IMR-90 (cell line): ENCODE measurements at regions not wholly inside any gene's neighbourhood (a gene's known extent, or its start where the extent isn't known, plus 50 kb on each side); places are given as distances from the start of the nearest gene placed in this dataset.

Experiments used
- ATAC-seq: fragments of 200-7000 bp; cut with Tn5 transposase; 2 replicates; pipeline ENCODE4 v1.9.1; 2020; ENCODE audit warnings: low read depth, mild to moderate bottlenecking, moderate library complexity
- BruUV-seq: library from RNA; stranded (reverse); fragments of 400-500 nt; replicated peaks from 2 replicates; lab custom pipeline; 2021; lab: Mats Ljungman, UMichigan
- CTCF ChIA-PET: fragments of 300-600 bp; formaldehyde crosslinking; extraction: SDS; loops from one replicate; lab custom pipeline; 2021; ENCODE audit warnings: antibody characterized with exemption; lab: Yijun Ruan, JAX
- POLR2A ChIA-PET: fragments of 300-600 bp; sonication (Branson Sonifier 250); formaldehyde crosslinking; loops from one replicate; lab custom pipeline; 2022; ENCODE audit warnings: antibody characterized with exemption; ENCODE audit not compliant: unreplicated experiment; lab: Charles Lee
- DNase-seq: peaks from one replicate; pipeline ENCODE4 v3.0.0; 2013
- H2AFZ ChIP-seq: replicated peaks from 2 replicates; pipeline ENCODE3; 2013; ENCODE audit warnings: low read length, mild to moderate bottlenecking; ENCODE audit not compliant: poor library complexity
- H2AK5ac ChIP-seq: 2 replicates; pipeline ENCODE4 v1.6.1; 2013; ENCODE audit warnings: low read depth, low read length, inconsistent platforms
- H2AK9ac ChIP-seq: replicated peaks from 2 replicates; pipeline ENCODE3; 2013; ENCODE audit warnings: mild to moderate bottlenecking, low read depth, low read length, moderate library complexity; ENCODE audit not compliant: poor library complexity
- H2BK120ac ChIP-seq: 2 replicates; pipeline ENCODE4 v1.6.1; 2013; ENCODE audit warnings: low read depth, low read length, inconsistent platforms
- H2BK15ac ChIP-seq: 3 replicates; pipeline ENCODE4 v1.6.1; 2013; ENCODE audit warnings: low read depth, low read length, inconsistent platforms
- H2BK20ac ChIP-seq: 2 replicates; pipeline ENCODE4 v1.6.1; 2013; ENCODE audit warnings: low read depth, mild to moderate bottlenecking, inconsistent platforms, low read length, moderate library complexity
- H2BK5ac ChIP-seq: 2 replicates; pipeline ENCODE4 v1.6.1; 2013; ENCODE audit warnings: mild to moderate bottlenecking, low read depth, low read length, inconsistent platforms; ENCODE audit not compliant: poor library complexity, severe bottlenecking
- H3K14ac ChIP-seq: replicated peaks from 2 replicates; pipeline ENCODE4 v1.6.1; 2013; ENCODE audit warnings: low read depth, low read length, inconsistent platforms
- H3K18ac ChIP-seq: 2 replicates; pipeline ENCODE4 v1.6.1; 2013; ENCODE audit warnings: low read depth, low read length, control low read depth
- H3K23ac ChIP-seq: 2 replicates; pipeline ENCODE4 v1.6.1; 2013; ENCODE audit warnings: low read depth, low read length, inconsistent platforms
- H3K27ac ChIP-seq: 2 replicates; pipeline ENCODE4 v1.5.1; 2013; ENCODE audit warnings: mild to moderate bottlenecking, control low read depth, low read length; ENCODE audit not compliant: insufficient read depth
- H3K27me3 ChIP-seq: 2 replicates; pipeline ENCODE4 v1.6.1; 2013; ENCODE audit warnings: low read length; ENCODE audit not compliant: control insufficient read depth, insufficient read depth
- H3K36me3 ChIP-seq: 2 replicates; pipeline ENCODE4 v1.6.1; 2013; ENCODE audit warnings: low read length, mixed read lengths; ENCODE audit not compliant: control insufficient read depth, insufficient read depth
- H3K4ac ChIP-seq: 2 replicates; pipeline ENCODE4 v1.6.1; 2013; ENCODE audit warnings: low read depth, low read length, inconsistent platforms
- H3K4me1 ChIP-seq: 2 replicates; pipeline ENCODE4 v1.6.1; 2013; ENCODE audit warnings: low read length, mixed read lengths; ENCODE audit not compliant: control insufficient read depth, insufficient read depth
- H3K4me2 ChIP-seq: 2 replicates; pipeline ENCODE4 v1.6.1; 2013; ENCODE audit warnings: low read depth, mild to moderate bottlenecking, control low read depth, low read length, moderate library complexity
- H3K4me3 ChIP-seq: 2 replicates; pipeline ENCODE4 v1.5.1; 2013; ENCODE audit warnings: low read depth, mild to moderate bottlenecking, control low read depth, low read length, moderate library complexity; ENCODE audit not compliant: insufficient read depth
- H3K56ac ChIP-seq: 2 replicates; pipeline ENCODE4 v1.6.1; 2013; ENCODE audit warnings: low read length, inconsistent platforms; ENCODE audit not compliant: insufficient read depth; ENCODE audit errors: extremely low read depth
- H3K79me1 ChIP-seq, 2 experiments: 2 replicates each; pipeline ENCODE4 v1.6.1; 2013; ENCODE audit warnings: low read length in 2 of 2, inconsistent platforms in 1 of 2, low read depth in 1 of 2
- H3K9ac ChIP-seq: 2 replicates; pipeline ENCODE4 v1.6.1; 2013; ENCODE audit warnings: low read depth, low read length, control low read depth
- H3K9me1 ChIP-seq: 2 replicates; pipeline ENCODE4 v1.6.1; 2013; ENCODE audit warnings: low read length, inconsistent platforms; ENCODE audit not compliant: insufficient read depth
- H3K9me3 ChIP-seq: 2 replicates; pipeline ENCODE4 v1.6.1; 2013; ENCODE audit warnings: low read length; ENCODE audit not compliant: control insufficient read depth, insufficient read depth
- H4K20me1 ChIP-seq: 2 replicates; pipeline ENCODE4 v1.6.1; 2013; ENCODE audit warnings: low read length, inconsistent platforms; ENCODE audit not compliant: insufficient read depth
- H4K5ac ChIP-seq: 2 replicates; pipeline ENCODE4 v1.6.1; 2013; ENCODE audit warnings: mild to moderate bottlenecking, low read depth, low read length, control low read depth
- H4K8ac ChIP-seq, 2 experiments: 2 replicates each; pipeline ENCODE4 v1.6.1; 2013; ENCODE audit warnings: low read depth in 2 of 2, low read length in 2 of 2, control low read depth in 1 of 2, inconsistent platforms in 1 of 2
- H4K91ac ChIP-seq: 2 replicates; pipeline ENCODE4 v1.6.1; 2013; ENCODE audit warnings: low read depth, low read length, inconsistent platforms; ENCODE audit not compliant: insufficient read depth
- BHLHE40 ChIP-seq: fragments of 150-350 bp; IDR thresholded peaks from 2 replicates; pipeline ENCODE4 v1.6.1; 2016; ENCODE audit warnings: mild to moderate bottlenecking, low read depth, low read length
- CEBPB ChIP-seq: IDR thresholded peaks from 2 replicates; pipeline ENCODE4 v1.6.1; 2012; ENCODE audit warnings: low read depth, low read length, improper control_type of control experiment
- FOS ChIP-seq: fragments of 150-350 bp; IDR thresholded peaks from 2 replicates; pipeline ENCODE4 v1.6.1; 2016; ENCODE audit warnings: low read depth, low read length
- MAFK ChIP-seq: IDR thresholded peaks from 2 replicates; pipeline ENCODE4 v1.6.1; 2012; ENCODE audit warnings: low read depth, low read length, improper control_type of control experiment
- MAZ ChIP-seq: IDR thresholded peaks from 2 replicates; pipeline ENCODE4 v1.6.1; 2012; ENCODE audit warnings: low read depth, mild to moderate bottlenecking, low read length, improper control_type of control experiment, moderate library complexity, borderline replicate concordance
- MXI1 ChIP-seq: IDR thresholded peaks from 2 replicates; pipeline ENCODE4 v1.6.1; 2012; ENCODE audit warnings: low read depth, mild to moderate bottlenecking, low read length, moderate library complexity, borderline replicate concordance
- NFE2L2 ChIP-seq: fragments of 150-350 bp; IDR thresholded peaks from 2 replicates; pipeline ENCODE4 v1.6.1; 2016; ENCODE audit warnings: low read depth, mild to moderate bottlenecking, low read length
- POLR2A ChIP-seq: IDR thresholded peaks from 2 replicates; pipeline ENCODE4 v1.6.1; 2012; ENCODE audit warnings: mild to moderate bottlenecking, low read depth, low read length
- RAD21 ChIP-seq: IDR thresholded peaks from 2 replicates; pipeline ENCODE4 v1.6.1; 2012; ENCODE audit warnings: low read length, improper control_type of control experiment
- RCOR1 ChIP-seq: IDR thresholded peaks from 2 replicates; pipeline ENCODE4 v1.6.1; 2012; ENCODE audit warnings: mild to moderate bottlenecking, low read length, improper control_type of control experiment; ENCODE audit not compliant: insufficient replicate concordance
- RFX5 ChIP-seq: IDR thresholded peaks from 2 replicates; pipeline ENCODE4 v1.8.0; 2012; ENCODE audit warnings: low read depth, mild to moderate bottlenecking, low read length, moderate library complexity
- SMC3 ChIP-seq: fragments of 150-350 bp; IDR thresholded peaks from 2 replicates; pipeline ENCODE4 v1.6.1; 2016; ENCODE audit warnings: low read depth, mild to moderate bottlenecking, antibody characterized with exemption, low read length, moderate library complexity
- WGBS, 2 experiments: methylation state at CpG; one replicate each; pipeline versions ENCODE4 v1.1.5 to v1.1.7; 2013; ENCODE audit warnings: missing lambda C conversion rate in 2 of 2; ENCODE audit not compliant: insufficient read length in 1 of 2; ENCODE audit errors: extremely low coverage in 2 of 2; 5-methylcytosine and 5-hydroxymethylcytosine counted together
- dilution Hi-C: fragments of 300-500 bp; cut with HindIII; formaldehyde crosslinking; loops from one replicate; pipeline ENCODE4 v1.14.3; 2018; ENCODE audit warnings: low sequenced_read_pairs; ENCODE audit not compliant: unreplicated experiment
- in situ Hi-C: fragments of 300-500 bp; cut with MboI; formaldehyde crosslinking; loops from 3 replicates; pipeline ENCODE4 v1.14.3; 2019; ENCODE audit warnings: low sequenced_read_pairs, inconsistent platforms, mixed read lengths
- intact Hi-C: fragments of 100-400 bp; cut with micrococcal nuclease; formaldehyde crosslinking; loops from 2 replicates; pipeline ENCODE4 v1.10.0; 2022
- TF ChIP-seq, protein P1 (sequence below): conservative IDR thresholded peaks from 2 replicates; pipeline ENCODE4 v1.5.1; 2012; ENCODE audit warnings: mild to moderate bottlenecking, low read depth, low read length, improper control_type of control experiment
- TF ChIP-seq, protein P2 (sequence below): fragments of 150-350 bp; IDR thresholded peaks from 2 replicates; pipeline ENCODE4 v1.6.1; 2017; ENCODE audit warnings: mild to moderate bottlenecking, antibody characterized with exemption, low read length, low read depth
- TF ChIP-seq, protein P3 (sequence below): fragments of 150-350 bp; IDR thresholded peaks from 2 replicates; pipeline ENCODE4 v1.6.1; 2016; ENCODE audit warnings: low read depth, mild to moderate bottlenecking, low read length, moderate library complexity, borderline replicate concordance

DNA sequence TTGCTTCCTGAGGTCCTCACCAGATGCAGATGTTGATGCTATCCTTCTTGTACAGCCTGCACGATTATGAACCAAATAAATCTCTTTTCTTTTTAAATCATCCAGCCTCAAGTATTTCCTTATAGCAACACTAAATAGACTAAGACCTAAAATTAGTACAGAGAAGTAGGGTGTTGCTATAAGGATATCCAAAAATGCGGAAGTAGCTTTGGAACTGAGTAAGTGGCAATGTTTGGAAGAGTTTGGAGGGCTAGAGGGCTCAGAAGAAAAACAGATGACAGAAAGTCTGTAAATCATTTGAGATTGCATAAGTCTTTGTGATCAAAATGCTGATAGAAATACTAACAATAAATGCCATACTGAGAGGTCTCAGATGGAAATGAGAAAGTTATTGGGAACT is 894.9 kb downstream of the DIPK2A start:
- ChIA-PET POLR2A (no interaction called here), CTCF (no interaction called here)
- Histone ChIP-seq H3K9me1 (no peaks in the 10 kb centered on the region), H3K23ac (no peak overlapping the region), H2AK9ac (no peak overlapping the region), H2BK20ac (no peak overlapping the region), H3K36me3 (no peaks in the 10 kb centered on the region), H4K91ac (no peak overlapping the region), H3K9ac (no peak overlapping the region), H2BK15ac (no peak overlapping the region), H2BK120ac (no peak overlapping the region), H4K8ac (no peak overlapping the region), H2AFZ (no peak overlapping the region), H3K18ac (no peak overlapping the region), H2AK5ac (no peak overlapping the region), H3K4ac (no peak overlapping the region), H3K79me1 (no peaks in the 10 kb centered on the region), H3K14ac (no peak overlapping the region), H3K4me1 (no peaks in the 10 kb centered on the region), H3K56ac (no peak overlapping the region), H3K4me2 (no peak overlapping the region), H4K20me1 (no peaks in the 10 kb centered on the region), H3K27ac (no peak overlapping the region), H3K27me3 (no peaks in the 10 kb centered on the region), H2BK5ac (no peak overlapping the region), H3K9me3 (peaks cover 2% of the 10 kb centered on the region; the same call in 1 of the 2 replicates), H4K5ac (no peak overlapping the region), H3K4me3 (no peak overlapping the region)
- WGBS, 2 experiments = no CpG with 5 or more reads among the region's 2 CpGs
- BruUV-seq = no TSS peak
- no peak for TF ChIP-seq RAD21
- TF ChIP-seq CEBPB = no peak
- TF ChIP-seq SMC3 = no peak
- no peak for TF ChIP-seq RFX5
- no peak for TF ChIP-seq MAFK
- no peak for TF ChIP-seq FOS
- TF ChIP-seq, protein P1, sequence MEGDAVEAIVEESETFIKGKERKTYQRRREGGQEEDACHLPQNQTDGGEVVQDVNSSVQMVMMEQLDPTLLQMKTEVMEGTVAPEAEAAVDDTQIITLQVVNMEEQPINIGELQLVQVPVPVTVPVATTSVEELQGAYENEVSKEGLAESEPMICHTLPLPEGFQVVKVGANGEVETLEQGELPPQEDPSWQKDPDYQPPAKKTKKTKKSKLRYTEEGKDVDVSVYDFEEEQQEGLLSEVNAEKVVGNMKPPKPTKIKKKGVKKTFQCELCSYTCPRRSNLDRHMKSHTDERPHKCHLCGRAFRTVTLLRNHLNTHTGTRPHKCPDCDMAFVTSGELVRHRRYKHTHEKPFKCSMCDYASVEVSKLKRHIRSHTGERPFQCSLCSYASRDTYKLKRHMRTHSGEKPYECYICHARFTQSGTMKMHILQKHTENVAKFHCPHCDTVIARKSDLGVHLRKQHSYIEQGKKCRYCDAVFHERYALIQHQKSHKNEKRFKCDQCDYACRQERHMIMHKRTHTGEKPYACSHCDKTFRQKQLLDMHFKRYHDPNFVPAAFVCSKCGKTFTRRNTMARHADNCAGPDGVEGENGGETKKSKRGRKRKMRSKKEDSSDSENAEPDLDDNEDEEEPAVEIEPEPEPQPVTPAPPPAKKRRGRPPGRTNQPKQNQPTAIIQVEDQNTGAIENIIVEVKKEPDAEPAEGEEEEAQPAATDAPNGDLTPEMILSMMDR = no peak
- TF ChIP-seq, protein P2, sequence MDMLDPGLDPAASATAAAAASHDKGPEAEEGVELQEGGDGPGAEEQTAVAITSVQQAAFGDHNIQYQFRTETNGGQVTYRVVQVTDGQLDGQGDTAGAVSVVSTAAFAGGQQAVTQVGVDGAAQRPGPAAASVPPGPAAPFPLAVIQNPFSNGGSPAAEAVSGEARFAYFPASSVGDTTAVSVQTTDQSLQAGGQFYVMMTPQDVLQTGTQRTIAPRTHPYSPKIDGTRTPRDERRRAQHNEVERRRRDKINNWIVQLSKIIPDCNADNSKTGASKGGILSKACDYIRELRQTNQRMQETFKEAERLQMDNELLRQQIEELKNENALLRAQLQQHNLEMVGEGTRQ = no peak
- no peak for TF ChIP-seq MXI1
- TF ChIP-seq POLR2A = no peak
- TF ChIP-seq MAZ = no peak
- no peak for TF ChIP-seq RCOR1
- no peak for TF ChIP-seq BHLHE40
- TF ChIP-seq, protein P3, sequence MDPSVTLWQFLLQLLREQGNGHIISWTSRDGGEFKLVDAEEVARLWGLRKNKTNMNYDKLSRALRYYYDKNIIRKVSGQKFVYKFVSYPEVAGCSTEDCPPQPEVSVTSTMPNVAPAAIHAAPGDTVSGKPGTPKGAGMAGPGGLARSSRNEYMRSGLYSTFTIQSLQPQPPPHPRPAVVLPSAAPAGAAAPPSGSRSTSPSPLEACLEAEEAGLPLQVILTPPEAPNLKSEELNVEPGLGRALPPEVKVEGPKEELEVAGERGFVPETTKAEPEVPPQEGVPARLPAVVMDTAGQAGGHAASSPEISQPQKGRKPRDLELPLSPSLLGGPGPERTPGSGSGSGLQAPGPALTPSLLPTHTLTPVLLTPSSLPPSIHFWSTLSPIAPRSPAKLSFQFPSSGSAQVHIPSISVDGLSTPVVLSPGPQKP = no peak
- TF ChIP-seq NFE2L2 = no peak
- intact Hi-C loops (no loop called here), in situ Hi-C loops (no loop called here), dilution Hi-C loops (no loop called here)
- no peak for ATAC-seq
- DNase-seq = no peak
